Immature natural killer cell (primary cell): ENCODE measurements at regions not wholly inside any gene's neighbourhood (a gene's known extent, or its start where the extent isn't known, plus 50 kb on each side); places are given as distances from the start of the nearest gene placed in this dataset.
A peak's percentile ranks its signal among the peaks of the same experiment; 100 is the strongest.

Experiments used
- DNase-seq, 3 donors: peaks; one replicate each; pipeline ENCODE4 v3.0.0; 2022; ENCODE audit warnings: mixed read lengths in 1 of 3
- H3K27ac Mint-ChIP-seq, 6 donors: one replicate each; pipeline ENCODE4 v1.8.0; 2020; ENCODE audit warnings: mixed read lengths in 6 of 6, mild to moderate bottlenecking in 5 of 6, inconsistent platforms in 4 of 6, moderate library complexity in 3 of 6
- H3K27me3 Mint-ChIP-seq, 3 donors: one replicate each; pipeline ENCODE4 v1.8.0; 2020 to 2021; ENCODE audit warnings: low read depth in 3 of 3, mild to moderate bottlenecking in 3 of 3, mixed read lengths in 3 of 3, moderate library complexity in 3 of 3, inconsistent platforms in 1 of 3
- H3K36me3 Mint-ChIP-seq, 3 donors: one replicate each; pipeline ENCODE4 v1.8.0; 2020; ENCODE audit warnings: mixed read lengths in 3 of 3, inconsistent platforms in 2 of 3, mild to moderate bottlenecking in 2 of 3
- H3K4me1 Mint-ChIP-seq, 2 donors: one replicate each; pipeline ENCODE4 v1.8.0; 2020; ENCODE audit warnings: inconsistent platforms in 2 of 2, mild to moderate bottlenecking in 2 of 2, mixed read lengths in 2 of 2, moderate library complexity in 1 of 2
- H3K4me3 Mint-ChIP-seq, 5 donors: one replicate each; pipeline ENCODE4 v1.8.0; 2020; ENCODE audit warnings: mild to moderate bottlenecking in 5 of 5, mixed read lengths in 5 of 5, inconsistent platforms in 3 of 5, moderate library complexity in 3 of 5
- H3K9me3 Mint-ChIP-seq, 6 donors: one replicate each; pipeline ENCODE4 v1.8.0; 2020; ENCODE audit warnings: mild to moderate bottlenecking in 6 of 6, mixed read lengths in 6 of 6, inconsistent platforms in 4 of 6, moderate library complexity in 3 of 6

- Mint-ChIP-seq H3K9me3 (no peaks in the 10 kb centered on the region), H3K27me3 (peaks cover 2 to 11% (median 3%) of the 10 kb centered on the region in 3 donors), H3K36me3 (no peaks in the 10 kb centered on the region), H3K4me3 (no peak overlapping the region), H3K4me1 (no peaks in the 10 kb centered on the region), H3K27ac (no peak overlapping the region)
- DNase-seq: no peak
Measured at GRCh38 chr11:122209619-122210366, 93.8 kb upstream of the BLID start.

GRCh38 chr11:122207921-122208764, 92.1 kb upstream of the BLID start:
- Mint-ChIP-seq H3K9me3 (no peaks in the 10 kb centered on the region), H3K27ac (no peak overlapping the region), H3K4me1 (no peaks in the 10 kb centered on the region), H3K36me3 (no peaks in the 10 kb centered on the region), H3K4me3 (no peak overlapping the region), H3K27me3 (peaks cover 4 to 11% (median 5%) of the 10 kb centered on the region in 3 donors)
- no peak for DNase-seq

- DNase-seq: no peak
- Mint-ChIP-seq H3K4me3 (no peak overlapping the region), H3K27me3 (peaks cover 5 to 14% (median 8%) of the 10 kb centered on the region in 3 donors), H3K4me1 (no peaks in the 10 kb centered on the region), H3K36me3 (no peaks in the 10 kb centered on the region), H3K27ac (no peak overlapping the region), H3K9me3 (no peaks in the 10 kb centered on the region)
Measured at GRCh38 chr11:122207505-122207904, 91.5 kb upstream of the BLID start.

GRCh38 chr11:122205036-122205435, 89.0 kb upstream of the BLID start:
- Mint-ChIP-seq H3K9me3 (no peaks in the 10 kb centered on the region), H3K27ac (no peak overlapping the region), H3K27me3 (peaks cover 6 to 13% (median 11%) of the 10 kb centered on the region in 3 donors), H3K4me1 (no peaks in the 10 kb centered on the region), H3K4me3 (no peak overlapping the region), H3K36me3 (no peaks in the 10 kb centered on the region)
- DNase-seq: no peak

- DNase-seq: no peak
- Mint-ChIP-seq H3K9me3 (no peaks in the 10 kb centered on the region), H3K4me1 (no peaks in the 10 kb centered on the region), H3K4me3 (no peak overlapping the region), H3K27ac (no peak overlapping the region), H3K36me3 (no peaks in the 10 kb centered on the region), H3K27me3 (peaks cover 6 to 11% (median 11%) of the 10 kb centered on the region in 3 donors)
Measured at GRCh38 chr11:122204206-122204605, 88.2 kb upstream of the BLID start.

- Mint-ChIP-seq H3K9me3 (no peaks in the 10 kb centered on the region), H3K4me3 (no peak overlapping the region), H3K4me1 (no peaks in the 10 kb centered on the region), H3K27ac (no peak overlapping the region), H3K36me3 (no peaks in the 10 kb centered on the region), H3K27me3 (peaks cover 6 to 11% (median 11%) of the 10 kb centered on the region in 3 donors)
- DNase-seq: peak in 2 of 3 donors; percentile 1 to 7
Measured at GRCh38 chr11:122202951-122203456, 87.0 kb upstream of the BLID start.

- Mint-ChIP-seq H3K27me3 (peaks cover 6 to 15% (median 13%) of the 10 kb centered on the region in 3 donors), H3K27ac (no peak overlapping the region), H3K4me3 (no peak overlapping the region), H3K9me3 (no peaks in the 10 kb centered on the region), H3K4me1 (no peaks in the 10 kb centered on the region), H3K36me3 (no peaks in the 10 kb centered on the region)
- DNase-seq: no peak
Measured at GRCh38 chr11:122202161-122202950, 86.3 kb upstream of the BLID start.

GRCh38 chr11:122201106-122201505, 85.1 kb upstream of the BLID start:
- Mint-ChIP-seq H3K27ac (no peak overlapping the region), H3K36me3 (no peaks in the 10 kb centered on the region), H3K4me1 (no peaks in the 10 kb centered on the region), H3K9me3 (no peaks in the 10 kb centered on the region), H3K27me3 (peaks cover 5 to 17% (median 12%) of the 10 kb centered on the region in 3 donors), H3K4me3 (no peak overlapping the region)
- no peak for DNase-seq

GRCh38 chr11:122199661-122200060, 83.6 kb upstream of the BLID start:
- no peaks in the 10 kb centered on the region for H3K4me1 Mint-ChIP-seq
- DNase-seq: no peak
- no peak overlapping the region for H3K27ac Mint-ChIP-seq
- no peaks in the 10 kb centered on the region for H3K9me3 Mint-ChIP-seq
- H3K36me3 Mint-ChIP-seq: no peaks in the 10 kb centered on the region
- H3K4me3 Mint-ChIP-seq: no peak overlapping the region
- H3K27me3 Mint-ChIP-seq: peaks cover 3 to 17% (median 10%) of the 10 kb centered on the region in 3 donors

- Mint-ChIP-seq H3K27ac (no peak overlapping the region), H3K27me3 (peaks cover 6 to 15% (median 7%) of the 10 kb centered on the region in 3 donors), H3K4me1 (no peaks in the 10 kb centered on the region), H3K9me3 (no peaks in the 10 kb centered on the region), H3K4me3 (no peak overlapping the region), H3K36me3 (no peaks in the 10 kb centered on the region)
- DNase-seq: no peak
Measured at GRCh38 chr11:122198291-122198983, 82.4 kb upstream of the BLID start.

- H3K27me3 Mint-ChIP-seq: peaks cover 4 to 9% (median 4%) of the 10 kb centered on the region in 3 donors
- no peak overlapping the region for H3K27ac Mint-ChIP-seq
- H3K36me3 Mint-ChIP-seq: no peaks in the 10 kb centered on the region
- no peak for DNase-seq
- no peaks in the 10 kb centered on the region for H3K4me1 Mint-ChIP-seq
- no peak overlapping the region for H3K4me3 Mint-ChIP-seq
- H3K9me3 Mint-ChIP-seq: no peaks in the 10 kb centered on the region
Measured at GRCh38 chr11:122197066-122197987, 81.3 kb upstream of the BLID start.

- Mint-ChIP-seq H3K27me3 (peaks cover 4 to 10% (median 6%) of the 10 kb centered on the region in 3 donors), H3K9me3 (no peaks in the 10 kb centered on the region), H3K4me1 (no peaks in the 10 kb centered on the region), H3K36me3 (no peaks in the 10 kb centered on the region), H3K4me3 (no peak overlapping the region), H3K27ac (no peak overlapping the region)
- DNase-seq: no peak
Measured at GRCh38 chr11:122195790-122196189, 79.8 kb upstream of the BLID start.
